K562 (cell line): ENCODE measurements at regions not wholly inside any gene's neighbourhood (a gene's known extent, or its start where the extent isn't known, plus 50 kb on each side); places are given as distances from the start of the nearest gene placed in this dataset.

Source experiments
- MCM7 ChIP-seq, 2 experiments: fragments of 450-650 bp; IDR thresholded peaks; 2 replicates each; pipeline ENCODE4 v1.6.1; 2016 to 2018
- ZBTB40 ChIP-seq, 2 experiments: fragments of 450-650 bp in 1 of 2; sonication (generic) in 1 of 2; formaldehyde crosslinking in 1 of 2; IDR thresholded peaks; 2 replicates each; pipeline versions ENCODE4 v1.7.1 to v1.9.0; 2016 to 2022; ENCODE audit warnings: inconsistent platforms in 1 of 2, mild to moderate bottlenecking in 1 of 2, missing genetic modification reagents in 1 of 2

- TF ChIP-seq ZBTB40 (IDR thresholded peaks at IDR 0.05) (0 out of 2 replicates have a peak, but pooled peaks have one; percentile 10), ZBTB40 (CRISPR knock-in tag; IDR thresholded peaks at IDR 0.05) (no peak), MCM7 (IDR thresholded peaks at IDR 0.05) (no peak)
Measured at GRCh38 chr12:46432325-46432724, 59.8 kb upstream of the SLC38A2 start (continued).
